ENCODE measurements at regions not wholly inside any gene's neighbourhood (a gene's known extent, or its start where the extent isn't known, plus 50 kb on each side); places are given as distances from the start of the nearest gene placed in this dataset.

GRCh38 chr3:82506204-82506603 lies 744.8 kb upstream of the GBE1 start:
- CTCF ChIA-PET = no interaction called here
- POLR2A ChIA-PET (ENCODE audit: low non-redundant PET) = no interaction called here
- TF ChIP-seq CTCF (conservative IDR thresholded peaks at IDR 0.05; ENCODE audit: low read depth) = no peak
- H3K27ac ChIP-seq = no peak overlapping the region
- DNase-seq (ENCODE audit: low spot score) = no peak

GRCh38 chr3:82505079-82505756 lies 743.8 kb upstream of the GBE1 start:
- no peak for TF ChIP-seq CTCF (conservative IDR thresholded peaks at IDR 0.05; ENCODE audit: low read depth)
- POLR2A ChIA-PET (ENCODE audit: low non-redundant PET) = no interaction called here
- no peak for DNase-seq (ENCODE audit: low spot score)
- H3K27ac ChIP-seq = no peak overlapping the region
- CTCF ChIA-PET = no interaction called here

- no peak overlapping the region for H3K27ac ChIP-seq
- no peak for TF ChIP-seq CTCF (conservative IDR thresholded peaks at IDR 0.05; ENCODE audit: low read depth)
- POLR2A ChIA-PET (ENCODE audit: low non-redundant PET) = no interaction called here
- CTCF ChIA-PET = no interaction called here
- no peak for DNase-seq (ENCODE audit: low spot score)
Measured at GRCh38 chr3:82498186-82498585, 736.7 kb upstream of the GBE1 start.

- DNase-seq (ENCODE audit: low spot score) = no peak
- CTCF ChIA-PET = interaction anchor here (0.6 kb wide), 1 partner anchor 625 kb away, joined by 3 read pairs; no protein-coding TSS in a partner anchor
- H3K27ac ChIP-seq = no peak overlapping the region
- POLR2A ChIA-PET (ENCODE audit: low non-redundant PET) = no interaction called here
- TF ChIP-seq CTCF (conservative IDR thresholded peaks at IDR 0.05; ENCODE audit: low read depth) = no peak
Measured at GRCh38 chr3:82496890-82497560, 735.6 kb upstream of the GBE1 start.

GRCh38 chr3:82495655-82496054 lies 734.2 kb upstream of the GBE1 start:
- CTCF ChIA-PET = no interaction called here

GRCh38 chr3:82494977-82495489 lies 733.6 kb upstream of the GBE1 start:
- ChIA-PET POLR2A (ENCODE audit: low non-redundant PET) (no interaction called here), CTCF (no interaction called here)
- no peak for TF ChIP-seq CTCF (conservative IDR thresholded peaks at IDR 0.05; ENCODE audit: low read depth)
- no peak overlapping the region for H3K27ac ChIP-seq
- DNase-seq (ENCODE audit: low spot score) = no peak

More at GRCh38 chr3:82495655-82496054, 734.2 kb upstream of the GBE1 start:
- no peak overlapping the region for H3K27ac ChIP-seq
- POLR2A ChIA-PET (ENCODE audit: low non-redundant PET) = no interaction called here
- no peak for DNase-seq (ENCODE audit: low spot score)
- TF ChIP-seq CTCF (conservative IDR thresholded peaks at IDR 0.05; ENCODE audit: low read depth) = no peak

All from RWPE1 (cell line).